GM12892 (cell line): ENCODE measurements at regions not wholly inside any gene's neighbourhood (a gene's known extent, or its start where the extent isn't known, plus 50 kb on each side); places are given as distances from the start of the nearest gene placed in this dataset.

Experiments used
- POLR2A ChIP-seq: IDR thresholded peaks from 2 replicates; pipeline ENCODE4 v1.6.1; 2011; ENCODE audit warnings: low read depth, low read length, control low read depth
- TAF1 ChIP-seq: IDR thresholded peaks from 2 replicates; pipeline ENCODE4 v1.6.1; 2011; ENCODE audit warnings: low read depth, mild to moderate bottlenecking, control low read depth, low read length, borderline replicate concordance

DNA sequence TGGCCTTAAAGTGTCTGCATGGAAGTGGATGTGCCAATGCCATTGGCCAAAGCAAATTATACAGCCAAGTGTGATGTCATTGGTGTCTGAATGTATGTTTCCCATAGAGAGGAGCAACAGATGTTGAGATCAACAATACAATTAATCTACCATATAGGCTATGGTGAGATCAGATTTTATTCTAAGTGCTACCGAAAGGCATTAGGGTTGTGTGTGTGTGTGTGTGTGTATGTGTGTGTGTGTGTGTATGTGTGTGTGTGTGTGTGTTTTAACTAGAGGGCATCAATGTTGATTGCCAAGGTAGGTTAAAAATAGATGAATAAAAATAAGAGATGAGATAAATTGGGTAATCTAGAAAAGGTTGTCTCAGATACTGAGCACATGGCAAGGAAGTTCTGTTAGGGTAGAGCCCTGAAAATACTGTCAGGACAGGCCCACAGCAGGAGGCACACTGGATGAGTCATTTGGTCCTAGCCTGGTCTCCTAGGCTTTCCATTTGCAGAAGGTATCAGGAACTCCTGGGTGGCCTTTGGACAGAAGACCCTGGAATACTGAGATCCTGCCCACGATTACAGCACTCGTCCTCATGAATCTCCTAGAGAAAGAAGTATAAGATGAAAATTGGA is 446.0 kb upstream of the PODXL start:
- no peak for TF ChIP-seq POLR2A
- TF ChIP-seq TAF1, result no peak
